Muscle of leg (tissue), 3 donors: ENCODE measurements at regions not wholly inside any gene's neighbourhood (a gene's known extent, or its start where the extent isn't known, plus 50 kb on each side); places are given as distances from the start of the nearest gene placed in this dataset.

Experiments
- DNase-seq: peaks from one replicate; pipeline ENCODE4 v3.0.0; 2013
- H3K27ac ChIP-seq: one replicate; pipeline ENCODE4 v1.5.1; 2013; ENCODE audit warnings: mild to moderate bottlenecking, low read length, control low read depth
- H3K27me3 ChIP-seq: one replicate; pipeline ENCODE4 v1.6.1; 2013; ENCODE audit warnings: low read length; ENCODE audit not compliant: control insufficient read depth, insufficient read depth
- H3K36me3 ChIP-seq: one replicate; pipeline ENCODE4 v1.6.1; 2013; ENCODE audit warnings: low read length; ENCODE audit not compliant: control insufficient read depth, insufficient read depth
- H3K4me1 ChIP-seq: one replicate; pipeline ENCODE4 v1.6.1; 2013; ENCODE audit warnings: low read length; ENCODE audit not compliant: control insufficient read depth, insufficient read depth
- H3K4me3 ChIP-seq: one replicate; pipeline ENCODE4 v1.5.1; 2013; ENCODE audit warnings: low read length, control low read depth
- H3K9me3 ChIP-seq: replicated peaks from 2 replicates; pipeline ENCODE4 v1.6.1; 2013; ENCODE audit warnings: low read depth, low read length; ENCODE audit not compliant: control insufficient read depth
- WGBS: methylation state at CpG from one replicate; pipeline ENCODE4 v1.1.5; 2013; ENCODE audit warnings: missing lambda C conversion rate; ENCODE audit not compliant: insufficient coverage; 5-methylcytosine and 5-hydroxymethylcytosine counted together

- Histone ChIP-seq H3K4me3 (no peak overlapping the region), H3K36me3 (peaks cover 10% of the 10 kb centered on the region), H3K27me3 (no peaks in the 10 kb centered on the region), H3K9me3 (no peaks in the 10 kb centered on the region), H3K27ac (no peak overlapping the region), H3K4me1 (peaks cover 10% of the 10 kb centered on the region)
- DNase-seq, result no peak
- WGBS, result 100% methylated on average over 2 of the region's 4 CpGs
Observed at GRCh38 chr9:109974918-109975276, 194.9 kb downstream of the PALM2AKAP2 start.

- Histone ChIP-seq H3K4me1 (peaks cover 5% of the 10 kb centered on the region), H3K4me3 (no peak overlapping the region), H3K27ac (no peak overlapping the region), H3K27me3 (no peaks in the 10 kb centered on the region), H3K9me3 (no peaks in the 10 kb centered on the region), H3K36me3 (peaks cover 10% of the 10 kb centered on the region)
- DNase-seq, result no peak
- WGBS, result no CpG with 5 or more reads among the region's 5 CpGs
Observed at GRCh38 chr9:109975574-109976295, 195.7 kb downstream of the PALM2AKAP2 start.

GRCh38 chr9:109976303-109976702 lies 196.3 kb downstream of the PALM2AKAP2 start:
- Histone ChIP-seq H3K27ac (no peak overlapping the region), H3K4me3 (no peak overlapping the region), H3K27me3 (no peaks in the 10 kb centered on the region), H3K4me1 (peaks cover 4% of the 10 kb centered on the region), H3K36me3 (peaks cover 10% of the 10 kb centered on the region), H3K9me3 (no peaks in the 10 kb centered on the region)
- no peak for DNase-seq

GRCh38 chr9:109977521-109977920 lies 197.5 kb downstream of the PALM2AKAP2 start:
- peaks cover 4% of the 10 kb centered on the region for H3K4me1 ChIP-seq
- H3K4me3 ChIP-seq, result no peak overlapping the region
- WGBS, result 100% methylated on average over 2 of the region's 2 CpGs
- H3K36me3 ChIP-seq, result peaks cover 6% of the 10 kb centered on the region
- no peak overlapping the region for H3K27ac ChIP-seq
- no peak for DNase-seq
- no peaks in the 10 kb centered on the region for H3K9me3 ChIP-seq
- H3K27me3 ChIP-seq, result no peaks in the 10 kb centered on the region

- Histone ChIP-seq H3K9me3 (no peaks in the 10 kb centered on the region), H3K36me3 (no peaks in the 10 kb centered on the region), H3K27ac (no peak overlapping the region), H3K4me3 (no peak overlapping the region), H3K4me1 (no peaks in the 10 kb centered on the region), H3K27me3 (no peaks in the 10 kb centered on the region)
- no peak for DNase-seq
- WGBS, result no CpG with 5 or more reads among the region's 1 CpG
Observed at GRCh38 chr9:109981091-109981490, 201.1 kb downstream of the PALM2AKAP2 start.

- Histone ChIP-seq H3K4me1 (no peaks in the 10 kb centered on the region), H3K36me3 (peaks cover 4% of the 10 kb centered on the region), H3K4me3 (no peak overlapping the region), H3K9me3 (no peaks in the 10 kb centered on the region), H3K27me3 (no peaks in the 10 kb centered on the region), H3K27ac (peak overlapping the region; percentile 29)
- peak; percentile 65 for DNase-seq
- no CpG with 5 or more reads among the region's 1 CpG for WGBS
Observed at GRCh38 chr9:109986521-109986991, 206.6 kb downstream of the PALM2AKAP2 start.

- Histone ChIP-seq H3K9me3 (no peaks in the 10 kb centered on the region), H3K27ac (no peak overlapping the region), H3K36me3 (peaks cover 4% of the 10 kb centered on the region), H3K4me1 (no peaks in the 10 kb centered on the region), H3K27me3 (no peaks in the 10 kb centered on the region), H3K4me3 (no peak overlapping the region)
- WGBS, result 100% methylated on average over 2 of the region's 3 CpGs
- DNase-seq, result no peak
Observed at GRCh38 chr9:109989296-109989695, 209.3 kb downstream of the PALM2AKAP2 start.

- Histone ChIP-seq H3K4me3 (no peak overlapping the region), H3K9me3 (no peaks in the 10 kb centered on the region), H3K4me1 (peaks cover 2% of the 10 kb centered on the region), H3K27me3 (no peaks in the 10 kb centered on the region), H3K27ac (no peak overlapping the region), H3K36me3 (peaks cover 4% of the 10 kb centered on the region)
- WGBS, result 80% methylated on average over 2 of the region's 4 CpGs
- DNase-seq, result no peak
Observed at GRCh38 chr9:109990541-109990940, 210.5 kb downstream of the PALM2AKAP2 start.

- Histone ChIP-seq H3K27ac (no peak overlapping the region), H3K36me3 (peaks cover 4% of the 10 kb centered on the region), H3K9me3 (no peaks in the 10 kb centered on the region), H3K27me3 (no peaks in the 10 kb centered on the region), H3K4me1 (peaks cover 6% of the 10 kb centered on the region), H3K4me3 (no peak overlapping the region)
- no CpG with 5 or more reads among the region's 1 CpG for WGBS
- no peak for DNase-seq
Observed at GRCh38 chr9:109992293-109992692, 212.3 kb downstream of the PALM2AKAP2 start.

- DNase-seq, result no peak
- no peaks in the 10 kb centered on the region for H3K9me3 ChIP-seq
- H3K27me3 ChIP-seq, result no peaks in the 10 kb centered on the region
- H3K36me3 ChIP-seq, result peaks cover 4% of the 10 kb centered on the region
- H3K4me3 ChIP-seq, result no peak overlapping the region
- no peak overlapping the region for H3K27ac ChIP-seq
- WGBS, result 80% methylated on average over 1 of the region's 2 CpGs
- H3K4me1 ChIP-seq, result peaks cover 6% of the 10 kb centered on the region
Observed at GRCh38 chr9:109993250-109993978, 213.4 kb downstream of the PALM2AKAP2 start.
